IMR-90 (cell line): ENCODE measurements at regions not wholly inside any gene's neighbourhood (a gene's known extent, or its start where the extent isn't known, plus 50 kb on each side); places are given as distances from the start of the nearest gene placed in this dataset.

Experiments used
- ATAC-seq: fragments of 200-7000 bp; cut with Tn5 transposase; 2 replicates; pipeline ENCODE4 v1.9.1; 2020; ENCODE audit warnings: low read depth, mild to moderate bottlenecking, moderate library complexity
- BruUV-seq: library from RNA; stranded (reverse); fragments of 400-500 nt; replicated peaks from 2 replicates; lab custom pipeline; 2021; lab: Mats Ljungman, UMichigan
- CTCF ChIA-PET: fragments of 300-600 bp; formaldehyde crosslinking; extraction: SDS; loops from one replicate; lab custom pipeline; 2021; ENCODE audit warnings: antibody characterized with exemption; lab: Yijun Ruan, JAX
- POLR2A ChIA-PET: fragments of 300-600 bp; sonication (Branson Sonifier 250); formaldehyde crosslinking; loops from one replicate; lab custom pipeline; 2022; ENCODE audit warnings: antibody characterized with exemption; ENCODE audit not compliant: unreplicated experiment; lab: Charles Lee
- DNase-seq: peaks from one replicate; pipeline ENCODE4 v3.0.0; 2013
- H2AFZ ChIP-seq: replicated peaks from 2 replicates; pipeline ENCODE3; 2013; ENCODE audit warnings: low read length, mild to moderate bottlenecking; ENCODE audit not compliant: poor library complexity
- H2AK5ac ChIP-seq: 2 replicates; pipeline ENCODE4 v1.6.1; 2013; ENCODE audit warnings: low read depth, low read length, inconsistent platforms
- H2AK9ac ChIP-seq: replicated peaks from 2 replicates; pipeline ENCODE3; 2013; ENCODE audit warnings: mild to moderate bottlenecking, low read depth, low read length, moderate library complexity; ENCODE audit not compliant: poor library complexity
- H2BK120ac ChIP-seq: 2 replicates; pipeline ENCODE4 v1.6.1; 2013; ENCODE audit warnings: low read depth, low read length, inconsistent platforms
- H2BK15ac ChIP-seq: 3 replicates; pipeline ENCODE4 v1.6.1; 2013; ENCODE audit warnings: low read depth, low read length, inconsistent platforms
- H2BK20ac ChIP-seq: 2 replicates; pipeline ENCODE4 v1.6.1; 2013; ENCODE audit warnings: low read depth, mild to moderate bottlenecking, inconsistent platforms, low read length, moderate library complexity
- H2BK5ac ChIP-seq: 2 replicates; pipeline ENCODE4 v1.6.1; 2013; ENCODE audit warnings: mild to moderate bottlenecking, low read depth, low read length, inconsistent platforms; ENCODE audit not compliant: poor library complexity, severe bottlenecking
- H3K14ac ChIP-seq: replicated peaks from 2 replicates; pipeline ENCODE4 v1.6.1; 2013; ENCODE audit warnings: low read depth, low read length, inconsistent platforms
- H3K18ac ChIP-seq: 2 replicates; pipeline ENCODE4 v1.6.1; 2013; ENCODE audit warnings: low read depth, low read length, control low read depth
- H3K23ac ChIP-seq: 2 replicates; pipeline ENCODE4 v1.6.1; 2013; ENCODE audit warnings: low read depth, low read length, inconsistent platforms
- H3K27ac ChIP-seq: 2 replicates; pipeline ENCODE4 v1.5.1; 2013; ENCODE audit warnings: mild to moderate bottlenecking, control low read depth, low read length; ENCODE audit not compliant: insufficient read depth
- H3K27me3 ChIP-seq: 2 replicates; pipeline ENCODE4 v1.6.1; 2013; ENCODE audit warnings: low read length; ENCODE audit not compliant: control insufficient read depth, insufficient read depth
- H3K36me3 ChIP-seq: 2 replicates; pipeline ENCODE4 v1.6.1; 2013; ENCODE audit warnings: low read length, mixed read lengths; ENCODE audit not compliant: control insufficient read depth, insufficient read depth
- H3K4ac ChIP-seq: 2 replicates; pipeline ENCODE4 v1.6.1; 2013; ENCODE audit warnings: low read depth, low read length, inconsistent platforms
- H3K4me1 ChIP-seq: 2 replicates; pipeline ENCODE4 v1.6.1; 2013; ENCODE audit warnings: low read length, mixed read lengths; ENCODE audit not compliant: control insufficient read depth, insufficient read depth
- H3K4me2 ChIP-seq: 2 replicates; pipeline ENCODE4 v1.6.1; 2013; ENCODE audit warnings: low read depth, mild to moderate bottlenecking, control low read depth, low read length, moderate library complexity
- H3K4me3 ChIP-seq: 2 replicates; pipeline ENCODE4 v1.5.1; 2013; ENCODE audit warnings: low read depth, mild to moderate bottlenecking, control low read depth, low read length, moderate library complexity; ENCODE audit not compliant: insufficient read depth
- H3K56ac ChIP-seq: 2 replicates; pipeline ENCODE4 v1.6.1; 2013; ENCODE audit warnings: low read length, inconsistent platforms; ENCODE audit not compliant: insufficient read depth; ENCODE audit errors: extremely low read depth
- H3K79me1 ChIP-seq, 2 experiments: 2 replicates each; pipeline ENCODE4 v1.6.1; 2013; ENCODE audit warnings: low read length in 2 of 2, inconsistent platforms in 1 of 2, low read depth in 1 of 2
- H3K9ac ChIP-seq: 2 replicates; pipeline ENCODE4 v1.6.1; 2013; ENCODE audit warnings: low read depth, low read length, control low read depth
- H3K9me1 ChIP-seq: 2 replicates; pipeline ENCODE4 v1.6.1; 2013; ENCODE audit warnings: low read length, inconsistent platforms; ENCODE audit not compliant: insufficient read depth
- H3K9me3 ChIP-seq: 2 replicates; pipeline ENCODE4 v1.6.1; 2013; ENCODE audit warnings: low read length; ENCODE audit not compliant: control insufficient read depth, insufficient read depth
- H4K20me1 ChIP-seq: 2 replicates; pipeline ENCODE4 v1.6.1; 2013; ENCODE audit warnings: low read length, inconsistent platforms; ENCODE audit not compliant: insufficient read depth
- H4K5ac ChIP-seq: 2 replicates; pipeline ENCODE4 v1.6.1; 2013; ENCODE audit warnings: mild to moderate bottlenecking, low read depth, low read length, control low read depth
- H4K8ac ChIP-seq, 2 experiments: 2 replicates each; pipeline ENCODE4 v1.6.1; 2013; ENCODE audit warnings: low read depth in 2 of 2, low read length in 2 of 2, control low read depth in 1 of 2, inconsistent platforms in 1 of 2
- H4K91ac ChIP-seq: 2 replicates; pipeline ENCODE4 v1.6.1; 2013; ENCODE audit warnings: low read depth, low read length, inconsistent platforms; ENCODE audit not compliant: insufficient read depth
- CEBPB ChIP-seq: IDR thresholded peaks from 2 replicates; pipeline ENCODE4 v1.6.1; 2012; ENCODE audit warnings: low read depth, low read length, improper control_type of control experiment
- CHD1 ChIP-seq: IDR thresholded peaks from 2 replicates; pipeline ENCODE4 v1.6.1; 2012; ENCODE audit warnings: low read depth, low read length, improper control_type of control experiment
- CTCF ChIP-seq: conservative IDR thresholded peaks from 2 replicates; pipeline ENCODE4 v1.5.1; 2012; ENCODE audit warnings: mild to moderate bottlenecking, low read depth, low read length, improper control_type of control experiment
- FOS ChIP-seq: fragments of 150-350 bp; IDR thresholded peaks from 2 replicates; pipeline ENCODE4 v1.6.1; 2016; ENCODE audit warnings: low read depth, low read length
- MAFK ChIP-seq: IDR thresholded peaks from 2 replicates; pipeline ENCODE4 v1.6.1; 2012; ENCODE audit warnings: low read depth, low read length, improper control_type of control experiment
- MXI1 ChIP-seq: IDR thresholded peaks from 2 replicates; pipeline ENCODE4 v1.6.1; 2012; ENCODE audit warnings: low read depth, mild to moderate bottlenecking, low read length, moderate library complexity, borderline replicate concordance
- RAD21 ChIP-seq: IDR thresholded peaks from 2 replicates; pipeline ENCODE4 v1.6.1; 2012; ENCODE audit warnings: low read length, improper control_type of control experiment
- RFX5 ChIP-seq: IDR thresholded peaks from 2 replicates; pipeline ENCODE4 v1.8.0; 2012; ENCODE audit warnings: low read depth, mild to moderate bottlenecking, low read length, moderate library complexity
- USF2 ChIP-seq: fragments of 150-350 bp; IDR thresholded peaks from 2 replicates; pipeline ENCODE4 v1.6.1; 2017; ENCODE audit warnings: mild to moderate bottlenecking, antibody characterized with exemption, low read length, low read depth
- WGBS, 2 experiments: methylation state at CpG; one replicate each; pipeline versions ENCODE4 v1.1.5 to v1.1.7; 2013; ENCODE audit warnings: missing lambda C conversion rate in 2 of 2; ENCODE audit not compliant: insufficient read length in 1 of 2; ENCODE audit errors: extremely low coverage in 2 of 2; 5-methylcytosine and 5-hydroxymethylcytosine counted together
- dilution Hi-C: fragments of 300-500 bp; cut with HindIII; formaldehyde crosslinking; loops from one replicate; pipeline ENCODE4 v1.14.3; 2018; ENCODE audit warnings: low sequenced_read_pairs; ENCODE audit not compliant: unreplicated experiment
- in situ Hi-C: fragments of 300-500 bp; cut with MboI; formaldehyde crosslinking; loops from 3 replicates; pipeline ENCODE4 v1.14.3; 2019; ENCODE audit warnings: low sequenced_read_pairs, inconsistent platforms, mixed read lengths
- intact Hi-C: fragments of 100-400 bp; cut with micrococcal nuclease; formaldehyde crosslinking; loops from 2 replicates; pipeline ENCODE4 v1.10.0; 2022

GRCh38 chr12:89177802-89178395 lies 174.4 kb downstream of the DUSP6 start:
- no peak overlapping the region for H3K4ac ChIP-seq
- H4K5ac ChIP-seq, result no peak overlapping the region
- H3K4me1 ChIP-seq, result no peaks in the 10 kb centered on the region
- H3K14ac ChIP-seq, result no peak overlapping the region
- no peak for TF ChIP-seq MAFK
- TF ChIP-seq CHD1, result no peak
- TF ChIP-seq CEBPB, result no peak
- TF ChIP-seq CTCF, result no peak
- no peak for TF ChIP-seq MXI1
- TF ChIP-seq FOS, result no peak
- no peak for TF ChIP-seq RAD21
- TF ChIP-seq RFX5, result no peak
- no peak for TF ChIP-seq USF2
- no peak overlapping the region for H2BK20ac ChIP-seq
- no peaks in the 10 kb centered on the region for H3K79me1 ChIP-seq
- no peak overlapping the region for H2BK15ac ChIP-seq
- in situ Hi-C loops (no loop called here), dilution Hi-C loops (no loop called here), intact Hi-C loops (no loop called here)
- POLR2A ChIA-PET, result no interaction called here
- H3K27ac ChIP-seq, result no peak overlapping the region
- no peak overlapping the region for H3K23ac ChIP-seq
- CTCF ChIA-PET, result no interaction called here
- H4K91ac ChIP-seq, result no peak overlapping the region
- H4K20me1 ChIP-seq, result no peaks in the 10 kb centered on the region
- no peaks in the 10 kb centered on the region for H3K27me3 ChIP-seq
- H3K56ac ChIP-seq, result no peak overlapping the region
- no peak overlapping the region for H3K4me3 ChIP-seq
- BruUV-seq, result no TSS peak
- DNase-seq, result no peak
- H2AK5ac ChIP-seq, result no peak overlapping the region
- H3K9me1 ChIP-seq, result no peaks in the 10 kb centered on the region
- H2AK9ac ChIP-seq, result no peak overlapping the region
- WGBS, 2 experiments, result no CpG with 5 or more reads among the region's 3 CpGs
- H3K9ac ChIP-seq, result no peak overlapping the region
- no peak overlapping the region for H2BK5ac ChIP-seq
- H4K8ac ChIP-seq, result no peak overlapping the region
- no peak overlapping the region for H3K18ac ChIP-seq
- no peak overlapping the region for H2BK120ac ChIP-seq
- H3K9me3 ChIP-seq, result no peaks in the 10 kb centered on the region
- no peak overlapping the region for H3K4me2 ChIP-seq
- no peak for ATAC-seq
- no peaks in the 10 kb centered on the region for H3K36me3 ChIP-seq
- H2AFZ ChIP-seq, result no peak overlapping the region
